IPS-NIHi11 (cell line): ENCODE measurements at regions not wholly inside any gene's neighbourhood (a gene's known extent, or its start where the extent isn't known, plus 50 kb on each side); places are given as distances from the start of the nearest gene placed in this dataset.
"Not testable (repeated sequence)": the region's sequence is repeated elsewhere in the genome, so short reads cannot be mapped to it uniquely, and the experiment has no call there.

Source experiments
- DNase-seq: peaks from one replicate; pipeline ENCODE4 v3.0.0; 2012; ENCODE audit warnings: mixed read lengths, low spot score

- no peak for DNase-seq
Measured at GRCh38 chr7:91771921-91772815, 108.3 kb downstream of the MTERF1 start.

- no peak for DNase-seq
Measured at GRCh38 chr7:91776171-91776570, 104.3 kb downstream of the MTERF1 start.

- DNase-seq: no peak
Measured at GRCh38 chr7:91777522-91777921, 103.0 kb downstream of the MTERF1 start.

- DNase-seq: no peak
Measured at GRCh38 chr7:91778416-91778815, 102.1 kb downstream of the MTERF1 start.

- no peak for DNase-seq
Measured at GRCh38 chr7:91780521-91780920, 100.0 kb downstream of the MTERF1 start.

- DNase-seq: no peak
Measured at GRCh38 chr7:91784469-91784868, 96.0 kb downstream of the MTERF1 start.

GRCh38 chr7:91787931-91788330 lies 92.6 kb downstream of the MTERF1 start:
- DNase-seq: no peak

GRCh38 chr7:91789086-91789485 lies 91.4 kb downstream of the MTERF1 start:
- no peak for DNase-seq

- no peak for DNase-seq
Measured at GRCh38 chr7:91789558-91789957, 90.9 kb downstream of the MTERF1 start.

- DNase-seq: not testable (repeated sequence)
Measured at GRCh38 chr7:91790646-91791045, 89.9 kb downstream of the MTERF1 start.

GRCh38 chr7:91796122-91796521 lies 84.4 kb downstream of the MTERF1 start:
- DNase-seq: no peak

- DNase-seq: no peak
Measured at GRCh38 chr7:91798425-91798824, 82.1 kb downstream of the MTERF1 start.

GRCh38 chr7:91800389-91800788 lies 80.1 kb downstream of the MTERF1 start:
- DNase-seq: no peak

- no peak for DNase-seq
Measured at GRCh38 chr7:91801331-91801983, 79.0 kb downstream of the MTERF1 start.

- DNase-seq: no peak
Measured at GRCh38 chr7:91811236-91811635, 69.3 kb downstream of the MTERF1 start.

GRCh38 chr7:91811641-91812040 lies 68.9 kb downstream of the MTERF1 start:
- DNase-seq: no peak

GRCh38 chr7:91812388-91812787 lies 68.1 kb downstream of the MTERF1 start:
- DNase-seq: no peak

- DNase-seq: no peak
Measured at GRCh38 chr7:91814189-91814588, 66.3 kb downstream of the MTERF1 start.
